NCI-H146 treated with DMSO at 0.1 percent for 48 hours (cell line): ENCODE measurements at regions not wholly inside any gene's neighbourhood (a gene's known extent, or its start where the extent isn't known, plus 50 kb on each side); places are given as distances from the start of the nearest gene placed in this dataset.
"Not testable (repeated sequence)": the region's sequence is repeated elsewhere in the genome, so short reads cannot be mapped to it uniquely, and the experiment has no call there.

ENCODE experiments used
- DNase-seq: peaks from one replicate; lab custom pipeline; 2025; ENCODE audit not compliant: unreplicated experiment; lab: John Stamatoyannopoulos, UW

DNA sequence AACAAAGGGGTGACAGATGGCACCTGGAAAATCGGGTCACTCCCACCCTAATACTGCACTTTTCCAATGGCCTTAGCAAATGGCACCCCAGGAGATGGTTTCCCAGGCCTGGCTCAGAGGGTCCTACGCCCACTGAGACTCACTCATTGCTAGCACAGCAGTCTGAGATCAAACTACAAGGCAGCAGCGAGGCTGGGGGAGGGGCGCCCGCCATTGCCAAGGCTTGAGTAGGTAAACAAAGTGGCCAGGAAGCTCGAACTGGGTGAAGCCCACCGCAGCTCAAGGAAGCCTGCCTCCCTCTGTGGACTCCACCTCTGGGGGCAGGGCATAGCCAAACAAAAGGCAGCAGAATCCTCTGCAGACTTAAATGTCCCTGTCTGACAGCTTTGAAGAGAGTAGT lies 467.2 kb downstream of the EPHA7 start:
- not testable (repeated sequence) for DNase-seq

DNA sequence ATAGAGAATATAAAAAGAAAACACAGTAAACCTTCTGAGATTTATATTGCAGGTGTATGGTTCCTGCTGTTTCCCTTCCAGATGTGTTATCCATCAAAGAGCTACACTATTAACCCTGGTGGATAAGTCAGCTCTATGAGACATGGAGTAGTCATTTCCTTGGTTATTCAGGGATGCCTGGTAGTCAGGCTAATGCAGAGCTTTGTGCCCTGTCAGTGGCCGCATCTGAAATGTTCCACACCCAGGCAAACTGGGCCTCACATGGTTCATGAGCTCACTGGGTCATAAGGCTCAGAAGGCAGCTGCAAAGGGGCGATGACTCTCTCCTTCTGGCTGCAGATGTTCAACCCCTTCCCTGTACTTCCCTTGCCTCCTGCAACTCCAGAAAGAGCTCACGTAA lies 473.6 kb downstream of the EPHA7 start:
- DNase-seq, result no peak

DNA sequence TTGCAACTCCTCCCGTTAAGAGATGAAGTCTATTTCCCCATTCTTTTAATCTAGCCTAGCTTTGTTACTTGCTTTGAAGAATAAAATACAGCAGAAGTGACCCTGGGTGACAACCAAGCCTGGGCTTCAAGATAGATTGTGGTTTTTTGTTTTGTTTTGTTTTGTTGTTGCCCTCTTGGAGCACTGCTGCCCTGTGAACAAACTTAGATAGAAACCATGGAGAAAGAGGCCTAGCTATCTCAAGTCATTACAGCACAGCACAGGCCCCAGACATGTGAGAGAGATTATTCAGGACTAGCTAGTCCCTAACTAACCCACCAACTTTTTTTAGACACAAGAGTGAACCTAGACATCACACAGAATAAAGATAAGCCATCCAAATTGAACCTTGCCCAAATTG lies 475.2 kb downstream of the EPHA7 start:
- DNase-seq, result no peak

DNA sequence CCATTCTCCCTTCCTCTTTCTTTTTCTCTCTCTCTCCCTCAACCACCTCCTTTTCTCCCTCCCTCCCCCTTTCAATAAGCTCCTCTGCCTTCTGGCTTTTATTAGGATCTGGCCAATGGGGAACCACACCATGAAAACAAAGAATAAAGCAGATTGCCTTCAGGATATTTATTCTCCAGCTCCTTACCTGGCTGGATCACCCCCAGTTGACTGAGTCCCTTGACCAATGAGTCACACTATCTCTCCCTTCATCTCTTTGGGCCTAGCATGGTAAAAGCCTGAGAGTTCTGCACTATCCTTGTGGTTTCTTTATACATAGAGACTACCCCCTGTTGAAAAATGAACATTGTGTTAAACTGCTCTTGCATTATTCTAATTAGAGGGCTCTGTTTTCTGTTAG lies 476.8 kb downstream of the EPHA7 start:
- no peak for DNase-seq

DNA sequence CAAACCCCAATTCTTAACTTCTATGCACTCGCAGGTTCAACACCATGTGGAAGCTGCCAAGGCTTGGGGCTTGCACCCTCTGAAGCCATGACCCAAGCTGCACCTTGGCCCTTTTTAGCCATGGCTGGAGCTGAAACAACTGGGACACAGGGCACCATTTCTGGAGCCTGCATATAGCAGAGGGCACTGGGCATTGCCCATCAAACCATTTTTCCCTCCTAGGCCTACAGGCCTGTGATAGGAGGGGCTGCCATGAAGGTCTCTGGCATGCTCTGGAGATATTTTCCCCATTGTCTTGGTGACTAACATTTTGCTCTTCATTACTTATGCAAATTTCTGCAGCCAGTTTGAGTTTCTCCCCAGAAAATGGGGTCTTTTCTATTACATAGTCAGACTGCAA lies 484.7 kb downstream of the EPHA7 start:
- no peak for DNase-seq

DNA sequence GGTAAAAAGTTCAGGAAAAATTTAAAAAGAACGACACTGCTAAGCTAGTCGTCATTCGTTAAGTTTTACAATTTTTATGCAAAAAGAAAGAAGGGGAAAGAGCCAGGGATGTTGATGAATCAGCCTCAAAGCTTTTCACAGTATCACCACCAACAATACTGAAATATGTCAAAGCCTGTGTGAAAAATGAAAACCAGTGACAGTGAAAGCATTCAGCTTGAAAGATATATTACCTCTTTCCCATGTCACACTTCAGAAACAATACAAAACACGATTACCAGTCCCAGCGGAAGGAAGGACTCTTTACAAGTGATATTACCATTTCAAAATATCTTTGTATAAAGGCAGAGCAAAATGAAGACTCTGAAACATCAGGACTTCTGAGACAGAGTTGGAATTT lies 489.2 kb downstream of the EPHA7 start:
- no peak for DNase-seq

DNA sequence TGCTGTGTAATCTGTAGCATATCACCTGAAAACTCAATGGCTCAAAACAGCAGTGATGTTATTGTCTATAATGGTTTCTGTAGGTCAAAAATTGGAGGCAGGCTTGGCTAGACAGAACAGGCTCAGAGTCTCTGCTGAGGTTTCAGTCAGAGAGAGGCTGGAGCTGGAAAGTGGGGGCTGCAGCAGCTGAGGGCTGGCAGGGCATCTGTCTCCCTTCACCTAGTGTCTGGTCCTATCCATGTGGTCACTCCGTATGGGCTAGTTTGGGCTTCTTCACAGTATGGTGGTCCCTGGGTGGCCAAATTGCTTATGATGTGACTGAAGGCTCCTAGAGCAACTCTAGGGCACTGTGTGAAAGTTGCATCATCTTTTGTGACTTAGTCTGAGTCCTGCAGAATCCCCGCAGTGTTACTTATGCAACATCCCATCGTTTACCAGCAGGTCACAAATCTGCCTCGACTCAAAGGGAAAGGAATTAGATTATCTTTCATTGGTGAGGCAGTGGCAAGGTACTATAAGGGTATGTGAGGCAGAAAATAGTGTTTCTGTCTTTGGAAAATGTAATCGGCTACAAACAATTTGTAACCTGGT lies 497.0 kb downstream of the EPHA7 start:
- no peak for DNase-seq

DNA sequence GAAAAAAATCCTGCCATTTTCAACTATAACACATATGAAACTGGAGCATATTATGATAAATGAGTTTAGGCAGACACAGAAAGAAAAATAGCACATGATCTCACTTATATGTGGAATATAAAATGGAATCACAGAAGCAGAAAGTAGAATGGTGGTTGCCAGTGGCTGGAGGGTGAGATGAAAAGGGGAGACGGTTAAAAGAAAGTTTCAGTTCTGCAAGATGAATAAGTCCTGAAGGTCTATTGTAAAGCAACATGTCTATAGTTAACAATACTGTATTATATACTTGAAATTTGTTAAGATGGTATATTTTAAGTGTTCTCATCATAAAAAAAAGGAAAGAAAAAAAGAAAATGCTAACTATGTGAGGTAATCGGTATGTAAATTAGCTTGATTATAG lies 503.9 kb downstream of the EPHA7 start:
- DNase-seq, result no peak

DNA sequence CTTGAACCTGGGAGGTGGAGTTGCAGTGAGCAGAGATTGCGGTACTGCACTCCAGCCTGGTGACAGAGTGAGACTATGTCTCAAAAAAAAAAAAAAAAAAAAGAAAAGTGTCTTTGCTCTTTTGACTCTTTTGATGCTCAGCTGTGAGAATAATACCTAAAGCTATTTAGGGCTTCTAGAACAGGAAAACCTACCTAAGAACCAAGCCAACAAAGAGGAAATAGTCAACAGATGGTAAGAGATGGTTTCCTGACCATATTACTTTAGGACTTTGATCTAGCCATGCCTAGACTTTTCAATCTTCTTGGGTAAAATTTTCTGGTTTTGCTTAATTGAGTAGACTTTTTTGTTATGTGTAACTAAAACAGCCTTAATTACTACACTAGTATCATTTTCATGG lies 508.1 kb downstream of the EPHA7 start:
- no peak for DNase-seq

DNA sequence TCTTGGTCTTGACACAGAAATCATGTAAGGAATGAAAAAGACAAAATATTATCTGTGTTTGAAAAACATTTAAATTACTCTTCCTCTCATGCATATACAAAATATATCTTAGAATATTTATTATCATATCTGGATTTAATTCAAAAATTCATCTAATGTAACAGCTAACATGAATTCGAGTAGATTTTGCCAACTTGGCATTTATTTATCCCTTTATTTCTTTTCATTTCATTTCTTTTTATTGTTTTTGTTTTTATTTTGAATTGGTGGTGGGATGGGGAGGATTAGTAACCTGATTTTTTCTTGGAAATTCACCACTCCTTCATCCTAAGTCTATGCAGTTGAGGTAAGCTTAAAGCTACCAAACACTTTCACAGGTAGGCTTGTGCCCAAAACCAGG lies 508.7 kb downstream of the EPHA7 start:
- DNase-seq, result no peak

DNA sequence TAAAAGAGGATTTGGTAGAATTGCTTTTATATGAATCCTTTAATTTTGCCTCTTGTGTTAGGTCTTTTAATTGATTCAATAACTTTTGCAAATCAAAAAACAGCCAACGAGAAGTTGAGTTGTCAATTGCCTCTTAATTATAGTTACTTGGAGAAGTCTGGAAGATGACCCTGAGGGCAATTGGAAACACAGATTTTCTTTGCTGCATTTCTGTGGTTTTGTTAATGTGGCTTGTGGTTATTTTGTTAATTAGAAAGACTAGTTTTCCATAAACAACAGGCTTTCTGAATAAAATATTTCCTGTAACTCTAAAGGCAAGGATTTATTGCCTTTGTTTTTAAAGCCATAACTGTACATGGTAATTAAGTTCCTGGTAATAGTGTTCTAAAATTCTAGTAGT lies 513.0 kb downstream of the EPHA7 start:
- no peak for DNase-seq

DNA sequence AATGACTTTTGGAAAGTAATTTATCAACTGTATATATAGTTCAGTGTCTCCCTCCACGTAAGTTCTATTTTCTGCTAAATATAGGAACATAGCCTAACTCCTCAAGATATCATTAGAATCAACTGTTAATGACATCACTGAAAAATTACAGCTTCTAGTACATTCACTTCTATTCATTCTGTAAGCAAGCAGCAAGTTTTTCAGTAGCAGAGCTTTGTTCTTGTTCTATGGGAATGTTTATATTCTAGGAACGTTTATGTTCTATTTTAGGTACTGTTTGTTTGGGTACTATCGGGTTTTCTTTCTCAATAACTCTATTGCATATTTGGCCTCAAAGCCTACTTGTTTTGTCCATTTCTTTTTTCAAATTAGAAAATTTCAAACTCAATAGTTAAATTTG lies 525.6 kb downstream of the EPHA7 start:
- no peak for DNase-seq

DNA sequence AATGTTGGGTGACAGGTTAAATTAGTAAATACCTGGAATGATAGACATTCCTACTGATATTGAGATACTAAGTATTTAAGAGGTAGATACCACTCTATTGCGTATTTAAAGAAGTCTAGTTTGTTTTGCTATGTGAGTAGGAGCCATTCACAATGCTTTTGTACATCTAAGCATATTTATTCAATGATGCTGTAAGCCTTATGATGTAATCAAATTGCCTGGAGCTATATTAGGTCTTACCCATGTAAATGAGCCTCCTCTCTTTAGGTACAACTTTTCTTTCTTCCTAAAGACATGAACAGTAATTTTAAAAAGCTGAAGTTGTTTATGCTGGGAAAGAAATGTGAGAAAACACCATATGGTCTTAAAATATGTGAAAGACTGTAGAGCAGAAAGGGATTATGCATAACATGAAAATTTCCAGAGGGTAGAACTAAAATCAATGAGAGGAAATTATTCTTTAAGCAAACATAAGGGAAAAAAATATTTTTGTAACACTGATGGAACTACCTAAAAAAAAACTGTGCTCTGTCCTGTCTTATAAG lies 526.7 kb downstream of the EPHA7 start:
- DNase-seq, result no peak

DNA sequence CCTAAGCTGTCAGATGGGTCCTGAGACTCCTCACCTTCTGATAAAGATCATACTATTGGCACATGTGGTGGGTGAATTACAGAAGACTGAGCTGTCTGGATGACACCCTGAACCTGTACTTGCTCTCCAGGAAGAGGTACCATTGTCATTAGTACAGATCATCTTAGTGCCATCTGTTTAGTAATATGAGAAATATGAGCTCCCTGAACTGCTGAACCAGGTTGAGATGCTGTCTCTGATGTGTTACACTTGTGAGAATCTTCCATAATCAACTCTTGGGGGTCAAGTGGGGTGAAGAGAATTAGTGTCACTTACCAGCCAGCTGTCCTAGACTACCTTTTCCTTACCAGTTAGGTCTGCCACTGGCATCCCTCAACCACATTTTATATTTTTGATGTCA lies 531.0 kb downstream of the EPHA7 start:
- DNase-seq, result no peak

DNA sequence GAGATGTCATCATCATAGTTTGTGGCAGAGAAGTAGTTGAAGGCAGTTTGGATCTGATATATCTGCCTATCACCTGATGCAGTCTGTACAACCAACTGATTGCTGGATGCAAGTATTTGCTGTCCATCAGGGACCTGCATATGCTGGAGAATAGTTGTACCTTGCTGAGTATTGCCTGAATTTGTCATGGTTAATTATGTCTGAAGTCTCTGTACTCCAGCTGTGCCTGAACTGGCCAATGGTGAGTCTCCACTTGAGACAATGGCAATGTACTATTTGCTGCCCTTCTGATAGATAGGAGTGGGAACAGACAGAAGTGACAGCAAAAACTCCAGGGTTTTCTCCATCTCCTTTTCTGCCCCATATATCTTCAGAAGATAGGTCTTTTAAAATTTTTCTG lies 531.5 kb downstream of the EPHA7 start:
- DNase-seq, result no peak

DNA sequence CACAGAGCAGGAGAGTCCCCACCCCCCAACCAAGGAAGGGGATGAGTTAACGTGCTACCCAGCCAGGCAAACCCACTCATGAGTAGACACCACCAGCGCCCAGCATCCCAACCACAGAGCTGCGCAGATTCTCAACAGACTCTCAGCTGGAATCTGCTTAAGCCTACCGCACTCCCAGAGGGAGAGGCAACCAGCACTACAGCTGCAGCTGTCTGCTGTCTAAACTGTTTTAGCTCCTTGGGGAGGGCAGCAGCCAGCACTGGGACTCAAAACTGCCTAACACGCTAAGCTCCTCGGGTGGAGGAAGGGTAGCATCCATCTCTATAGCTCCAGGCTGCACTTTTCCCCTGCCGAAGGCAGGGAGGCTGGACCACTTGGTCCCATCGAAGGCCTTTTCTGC lies 539.8 kb downstream of the EPHA7 start:
- DNase-seq, result no peak

DNA sequence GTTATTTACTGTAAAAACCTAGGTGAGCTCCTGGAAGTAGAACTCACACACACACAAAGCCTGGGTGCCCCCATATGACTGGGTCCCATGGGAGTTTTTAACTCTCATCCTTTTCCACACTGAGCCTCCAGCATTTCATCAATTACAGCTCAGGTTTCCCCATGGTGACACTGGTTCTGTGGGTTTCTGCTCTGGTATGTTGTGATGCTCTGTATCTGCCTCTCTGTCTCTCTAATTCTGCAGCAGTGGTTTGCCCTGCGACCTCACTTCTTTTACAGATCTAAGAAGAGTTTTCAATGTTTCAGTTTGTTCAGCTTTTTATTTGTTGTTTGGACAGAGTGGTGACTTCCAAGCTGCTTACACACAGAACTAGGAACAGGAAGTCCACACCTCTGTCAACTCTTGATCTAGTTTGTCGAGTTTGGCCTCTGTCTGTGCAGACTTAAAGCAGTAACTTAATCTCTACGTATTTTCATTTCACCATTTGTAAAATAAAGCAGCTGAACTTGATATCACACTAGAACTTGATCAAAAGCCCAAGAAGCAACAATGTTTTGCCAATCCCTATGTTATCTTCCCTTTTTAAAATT lies 554.3 kb downstream of the EPHA7 start:
- no peak for DNase-seq

DNA sequence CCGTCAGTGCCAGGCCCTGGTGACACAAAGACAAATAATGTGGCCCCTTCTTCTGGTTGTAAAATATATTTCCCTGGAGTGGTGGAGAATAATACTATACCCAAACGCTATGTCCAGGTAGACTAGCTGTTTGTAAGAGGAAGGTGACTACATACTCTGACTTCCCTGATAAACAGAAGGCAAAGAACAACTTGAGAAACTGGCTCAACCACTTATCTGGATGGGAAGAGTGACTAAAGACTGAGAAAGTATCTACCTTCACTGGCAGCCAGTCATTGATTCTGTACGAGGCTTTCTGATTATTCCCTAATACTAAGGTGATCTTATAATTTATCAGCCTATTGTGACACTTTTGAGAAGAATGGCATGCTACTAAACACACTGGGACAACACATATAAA lies 569.7 kb downstream of the EPHA7 start:
- DNase-seq, result no peak

DNA sequence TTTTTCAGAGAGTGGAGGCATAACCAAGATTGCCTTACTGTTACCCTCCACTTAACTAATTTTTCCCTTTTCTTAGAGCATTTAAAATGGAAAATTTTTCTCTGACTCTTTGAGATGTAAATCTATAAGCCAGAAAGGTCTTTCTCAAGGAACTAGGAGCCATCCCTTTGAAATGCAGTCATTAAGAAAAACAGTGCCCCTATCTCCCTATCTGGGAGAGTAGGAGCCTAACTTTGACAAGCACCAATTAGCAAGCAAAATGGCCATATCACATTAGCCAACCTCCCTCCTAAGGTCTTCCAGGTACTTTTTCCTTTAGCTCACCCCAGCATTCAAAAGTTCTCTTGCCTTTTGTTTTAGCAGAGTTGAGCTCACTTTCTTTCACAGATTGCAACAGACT lies 570.5 kb downstream of the EPHA7 start:
- no peak for DNase-seq

DNA sequence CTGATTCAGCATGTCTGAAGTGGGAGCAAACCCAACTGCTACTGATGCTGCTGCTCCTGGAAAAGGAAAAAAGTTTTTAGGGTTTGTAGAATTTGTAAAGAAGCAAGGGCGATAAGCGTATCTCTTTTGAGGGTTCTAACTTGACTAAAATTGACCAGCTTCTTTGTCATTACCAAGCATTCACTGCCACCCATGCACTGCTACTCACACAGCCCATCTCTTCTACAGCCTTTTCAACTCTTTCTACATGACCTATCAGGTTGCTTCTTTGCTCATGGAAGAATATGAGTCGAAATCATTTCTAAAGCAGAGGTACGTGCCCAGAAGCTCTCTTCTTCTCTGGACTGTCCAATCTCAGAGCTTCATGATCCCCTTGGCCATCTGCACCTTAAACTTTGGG lies 570.9 kb downstream of the EPHA7 start:
- DNase-seq, result no peak

DNA sequence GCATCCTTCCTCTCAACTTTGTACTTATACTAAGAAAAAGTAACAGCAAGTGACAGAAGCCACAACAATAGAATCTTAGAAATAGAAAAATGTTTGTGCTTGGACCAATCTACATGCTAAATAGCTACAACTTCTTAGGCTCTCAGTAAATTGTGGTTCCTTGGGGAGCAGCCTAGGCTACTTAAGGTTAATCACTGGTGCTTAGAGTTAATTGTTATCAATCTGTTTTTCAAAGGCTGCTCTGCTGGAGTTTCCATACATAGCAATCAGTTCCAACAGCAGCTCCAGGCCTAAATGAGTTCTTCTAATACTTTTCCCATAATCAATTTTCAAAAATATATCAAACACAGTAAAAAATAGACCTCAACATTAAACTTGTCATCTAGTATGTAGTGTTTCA lies 571.4 kb downstream of the EPHA7 start:
- DNase-seq, result no peak

DNA sequence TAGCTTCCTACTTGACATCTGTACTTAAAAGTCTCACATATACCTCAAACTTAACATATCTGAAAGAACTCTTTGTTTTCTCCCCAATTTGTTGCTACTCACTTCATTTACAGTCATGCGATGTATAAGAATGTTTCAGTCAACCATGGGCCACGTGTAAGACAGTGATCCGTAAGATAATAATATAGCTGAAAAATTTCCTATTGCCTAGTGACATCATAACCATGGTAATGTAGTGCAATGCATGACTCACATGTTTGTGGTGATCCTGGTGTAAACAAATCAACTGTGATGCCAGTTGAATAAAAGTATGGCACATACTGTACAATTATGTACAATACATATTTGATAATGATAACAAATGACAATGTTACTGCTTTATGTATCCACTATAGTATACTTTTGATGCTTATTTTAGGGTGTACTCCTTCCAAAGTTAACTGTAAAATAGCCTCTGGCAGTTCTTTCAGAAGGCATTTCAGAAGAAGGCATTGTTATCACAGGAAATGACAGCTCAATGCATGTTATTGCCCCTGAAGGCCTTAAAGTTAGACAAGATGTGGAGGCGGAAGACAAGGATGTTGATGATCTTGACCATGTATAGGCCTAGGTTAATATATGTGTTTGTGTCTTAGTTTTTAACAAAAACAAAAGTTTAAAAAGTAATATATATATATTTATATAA lies 579.0 kb downstream of the EPHA7 start:
- DNase-seq, result no peak

DNA sequence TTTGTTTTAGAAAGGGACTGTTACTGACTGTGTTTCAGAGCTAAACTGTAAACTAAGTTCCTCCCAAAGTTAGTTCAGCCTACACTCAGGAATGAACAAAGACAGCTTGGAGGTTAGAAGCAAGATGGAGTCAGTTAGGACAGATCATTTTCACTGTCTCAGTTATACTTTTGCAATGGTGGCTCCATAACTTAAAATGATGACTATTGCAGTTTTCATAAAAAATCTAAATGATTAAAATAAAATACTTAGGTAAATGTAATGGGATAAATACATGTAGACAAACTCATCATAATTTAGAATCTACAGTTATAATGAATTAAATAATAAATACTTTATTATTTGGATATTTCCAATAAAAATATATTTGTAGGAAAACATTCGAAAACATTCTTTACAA lies 590.6 kb downstream of the EPHA7 start:
- DNase-seq, result no peak
